ENCODE measurements at regions not wholly inside any gene's neighbourhood (a gene's known extent, or its start where the extent isn't known, plus 50 kb on each side); places are given as distances from the start of the nearest gene placed in this dataset.
"Not testable (repeated sequence)": the region's sequence is repeated elsewhere in the genome, so short reads cannot be mapped to it uniquely, and the experiment has no call there.

DNA sequence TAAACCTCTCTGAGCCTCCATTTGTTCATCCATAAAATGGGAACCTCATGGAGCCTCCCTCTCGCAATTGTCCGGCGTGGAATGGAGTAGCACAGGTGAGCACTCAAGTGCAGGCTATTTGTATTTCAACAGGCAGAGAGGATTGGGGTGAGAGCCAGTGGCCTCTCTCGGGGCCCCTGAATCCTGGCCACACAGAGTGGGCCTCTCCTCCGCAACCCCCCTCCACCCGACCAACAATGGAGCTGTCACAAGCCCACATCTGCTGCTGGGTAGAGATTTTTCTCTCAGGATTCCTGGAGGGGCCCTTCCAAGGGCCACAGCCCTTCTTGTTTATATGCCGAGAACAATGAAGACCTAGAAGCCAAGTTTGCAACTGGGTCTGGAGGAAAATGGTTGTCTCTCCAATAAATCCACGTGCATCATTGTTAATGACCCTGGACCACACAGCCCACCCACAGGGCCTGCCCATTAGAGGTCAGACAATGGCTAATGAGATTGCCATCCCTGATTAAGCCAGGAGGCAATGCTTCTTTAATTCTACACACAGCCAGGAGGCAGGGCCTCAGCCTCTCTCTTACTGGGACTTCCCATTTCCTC, 233.0 kb downstream of the ANKRD60 start:
- no peak for DNase-seq

DNA sequence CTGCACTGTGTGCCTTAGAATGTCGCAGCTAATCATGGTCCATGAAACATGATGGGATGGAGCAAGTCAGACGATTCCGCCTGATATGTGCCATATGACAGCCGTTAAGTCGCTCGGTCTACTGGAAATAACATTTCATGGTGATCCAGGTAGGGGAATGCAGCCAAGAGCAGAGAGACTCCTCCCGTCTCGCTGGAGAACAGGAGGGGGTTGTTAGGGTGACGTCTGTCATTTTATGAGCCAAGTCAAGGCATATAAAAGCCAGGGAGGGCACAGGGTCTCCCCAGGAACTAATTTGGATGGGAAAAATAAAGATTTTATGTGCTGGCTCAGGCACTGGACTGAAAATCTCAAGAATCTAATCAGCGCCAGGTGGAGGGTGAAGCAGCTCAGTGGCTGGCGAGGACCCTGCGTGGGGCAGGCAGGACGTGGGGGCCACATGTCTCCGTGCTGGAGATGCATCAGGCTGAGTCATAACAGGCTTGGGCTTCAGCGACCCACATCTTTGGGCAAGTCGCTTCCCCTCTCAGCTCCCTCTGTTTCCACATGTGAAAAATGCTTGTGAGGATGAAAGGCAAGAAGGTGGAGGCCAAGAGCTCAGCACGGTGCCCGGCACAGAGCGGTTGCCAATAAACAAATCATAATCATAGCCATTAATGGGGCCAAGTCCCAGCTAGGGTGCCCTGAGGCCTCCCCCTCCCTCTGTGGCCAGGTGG, 234.6 kb downstream of the ANKRD60 start:
- no peak for DNase-seq

DNA sequence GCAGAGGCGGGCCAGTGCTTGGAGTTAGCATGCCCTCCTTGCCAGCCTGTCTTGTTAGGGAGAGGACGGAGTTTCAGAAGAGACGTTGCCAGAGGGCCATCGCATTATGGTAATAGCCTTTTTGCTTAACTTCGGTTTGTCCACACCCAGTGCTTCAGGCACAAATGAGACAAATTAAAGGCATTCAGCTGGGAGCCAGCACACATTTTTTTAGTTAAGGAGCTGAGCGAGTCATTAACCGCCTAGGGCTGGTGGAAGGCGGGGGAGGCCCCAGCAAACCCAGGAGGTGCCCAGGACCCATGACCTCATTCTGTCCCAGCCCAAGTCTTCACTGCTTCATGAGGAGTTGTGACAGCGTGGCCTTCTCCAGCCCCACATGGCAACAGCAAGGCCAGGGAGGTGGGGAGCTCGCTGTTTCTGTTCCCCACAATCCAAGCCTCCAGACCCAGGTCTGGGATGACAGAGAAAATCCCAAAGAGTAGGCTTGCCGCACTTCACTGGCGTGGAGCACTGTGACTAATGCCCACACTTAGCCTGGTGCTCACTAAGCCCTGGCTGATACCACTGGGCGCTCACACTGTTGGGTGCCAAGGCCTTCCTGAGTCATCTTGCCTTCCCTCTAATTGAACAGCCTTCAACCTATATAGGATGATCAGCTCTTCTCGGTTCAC, 237.1 kb downstream of the ANKRD60 start:
- no peak for DNase-seq

DNA sequence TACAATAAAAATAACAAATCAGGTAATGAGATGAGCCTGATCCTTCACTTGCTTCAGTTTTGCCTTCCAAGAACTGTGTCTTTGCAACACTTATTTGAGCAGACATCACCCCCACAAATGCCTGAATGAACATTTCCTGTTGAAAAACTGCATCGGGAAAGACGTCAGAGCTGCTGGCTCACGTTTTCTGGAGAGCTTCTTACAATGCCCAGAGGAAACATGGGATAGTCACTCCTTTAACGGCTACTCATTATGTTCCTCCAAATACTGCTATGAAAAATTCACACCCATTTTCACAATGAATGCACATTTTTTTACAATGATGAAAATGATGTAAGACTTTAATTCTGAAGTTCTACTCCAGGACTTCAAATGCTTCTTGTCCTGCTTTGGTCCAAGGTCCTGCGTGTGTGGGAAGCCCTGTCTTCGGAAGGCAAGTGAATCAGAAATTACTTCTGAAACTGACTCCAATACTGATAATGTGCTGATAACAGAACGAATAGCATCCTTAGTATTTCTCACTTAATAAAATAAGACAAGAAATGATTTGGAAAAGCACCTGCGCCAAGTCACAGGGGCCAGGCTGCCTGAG, 238.0 kb downstream of the ANKRD60 start:
- no peak for DNase-seq

DNA sequence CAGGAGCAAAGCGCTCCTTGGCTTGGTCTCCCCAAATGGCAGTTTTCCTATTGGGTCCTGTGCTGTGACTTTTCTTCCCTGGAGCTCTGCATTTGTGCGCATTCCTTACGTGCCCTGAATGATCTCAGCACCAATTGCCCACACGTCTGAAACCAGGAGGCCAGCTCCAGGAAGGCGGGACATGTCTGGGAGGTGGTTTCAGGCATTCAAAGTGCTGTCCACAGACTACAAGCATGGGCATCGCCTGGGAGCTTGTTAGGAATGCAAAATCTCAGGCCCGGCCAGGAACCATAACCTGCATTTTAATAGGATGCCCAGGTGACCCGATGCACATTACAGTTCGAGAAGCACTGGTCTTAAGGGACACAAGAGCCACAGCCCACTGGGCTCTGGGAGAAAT, 239.6 kb downstream of the ANKRD60 start:
- no peak for DNase-seq

DNA sequence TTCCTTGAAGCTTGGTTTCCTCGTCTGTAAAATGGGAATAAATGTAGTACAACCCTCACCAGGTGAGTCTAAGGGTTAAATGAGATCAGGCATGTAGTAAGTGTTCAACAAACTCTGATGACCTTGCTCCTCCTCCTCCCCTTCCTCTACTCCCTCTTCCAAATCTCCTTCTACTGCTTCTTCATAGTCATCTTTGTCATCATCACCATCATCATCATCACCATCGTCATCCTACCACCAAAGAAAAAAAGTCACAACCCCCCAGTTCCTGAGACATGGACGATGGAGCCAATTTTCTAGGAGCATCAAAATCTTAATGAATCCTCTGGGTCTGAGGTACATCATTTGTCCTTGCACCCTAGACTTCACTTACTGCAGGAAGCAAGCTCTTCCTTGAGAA, 240.0 kb downstream of the ANKRD60 start:
- DNase-seq: no peak

DNA sequence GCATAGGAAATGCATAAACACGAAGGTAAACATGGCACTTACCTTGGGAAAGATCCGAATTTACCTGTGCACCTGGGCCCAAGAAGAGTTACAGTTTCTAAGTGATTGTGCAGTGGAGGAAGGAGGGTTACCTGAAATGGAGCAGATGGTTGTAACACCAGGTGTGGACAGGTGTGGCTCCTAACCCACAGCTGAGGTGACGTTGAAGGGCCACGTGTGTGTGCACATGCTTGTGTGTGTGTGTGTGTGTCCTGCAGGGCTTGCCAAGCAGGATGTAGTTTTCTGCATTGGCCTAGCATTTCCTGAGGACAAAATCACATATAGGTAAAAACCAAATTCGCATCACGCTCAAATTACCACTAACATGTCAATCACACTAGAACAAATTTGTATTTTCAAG, 240.8 kb downstream of the ANKRD60 start:
- no peak for DNase-seq

DNA sequence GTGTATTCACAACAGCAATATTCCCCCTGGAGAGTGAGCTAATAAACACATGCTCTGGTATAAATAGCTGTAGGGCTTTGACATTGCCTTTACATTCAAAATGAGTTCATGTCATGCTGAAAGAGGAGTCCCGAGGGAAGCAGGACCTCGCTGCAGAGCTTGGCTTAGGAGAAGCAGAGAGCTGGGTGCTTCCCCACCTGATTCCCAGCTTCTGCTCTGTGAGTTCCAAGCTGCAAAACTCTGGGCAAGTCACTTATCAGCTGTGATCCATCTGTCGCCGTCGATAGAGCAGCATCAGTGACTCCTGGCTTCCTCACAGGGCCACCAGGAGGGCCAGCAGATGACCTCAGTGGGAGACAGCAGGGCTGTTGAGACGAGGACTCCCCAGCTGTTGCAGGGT, 241.8 kb downstream of the ANKRD60 start:
- no peak for DNase-seq

DNA sequence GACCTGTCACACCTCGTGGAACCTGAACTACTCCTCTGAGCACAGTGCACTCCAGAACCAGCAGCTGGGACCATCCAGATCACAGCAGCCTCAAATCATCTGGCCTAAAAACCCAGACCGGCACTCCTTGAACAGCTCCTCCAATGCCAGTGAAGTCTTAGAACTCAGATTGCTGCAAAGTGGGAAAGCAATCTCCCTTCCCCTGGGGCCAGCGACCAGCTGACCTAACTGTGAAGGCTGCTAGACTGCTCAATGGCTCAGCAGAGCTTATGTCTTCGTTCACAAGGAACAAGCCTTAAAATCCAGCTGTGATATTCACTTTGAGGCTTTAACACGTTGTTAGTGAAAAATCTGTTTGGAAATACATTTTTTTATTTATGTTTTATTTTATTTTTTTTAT, 243.2 kb downstream of the ANKRD60 start:
- DNase-seq: no peak

DNA sequence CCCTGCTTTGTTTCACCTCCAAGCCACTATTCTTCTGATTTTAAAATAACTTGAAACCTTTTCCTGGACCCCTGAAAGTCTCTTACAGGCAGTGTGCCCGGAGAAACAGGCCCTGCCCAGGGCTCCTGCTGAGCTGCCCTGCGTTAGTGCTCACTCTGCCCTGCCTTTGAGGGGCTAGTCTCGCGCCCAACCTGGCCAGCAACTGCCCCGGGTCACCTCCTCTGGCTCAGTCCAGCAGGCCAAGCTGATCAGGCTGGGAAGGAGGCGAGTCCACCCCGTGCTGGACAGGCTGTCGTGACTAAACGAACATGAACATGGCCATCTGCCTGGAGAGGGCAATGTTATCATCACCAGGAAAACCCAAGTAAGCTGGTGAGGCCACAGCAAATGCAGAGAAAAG, 245.4 kb downstream of the ANKRD60 start:
- DNase-seq: no peak

DNA sequence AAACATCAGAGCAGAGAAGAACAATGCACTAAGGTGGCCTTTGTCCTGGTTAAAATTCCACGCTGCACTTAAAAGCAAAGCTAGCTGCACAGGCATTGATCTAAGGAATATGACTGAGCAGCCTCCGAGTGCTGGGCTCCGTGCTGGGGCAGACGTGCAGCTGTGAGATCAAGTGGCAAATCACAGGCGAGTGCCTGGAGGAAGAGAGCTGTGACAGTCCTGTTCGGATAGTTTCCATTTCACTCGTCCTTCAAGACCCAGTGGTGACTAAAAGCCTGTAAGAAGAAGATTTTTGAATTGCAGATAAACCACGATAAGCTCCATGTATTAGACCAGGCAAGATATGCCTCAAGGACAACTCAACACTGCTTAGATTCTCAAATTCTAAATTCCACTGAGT, 247.9 kb downstream of the ANKRD60 start:
- no peak for DNase-seq

DNA sequence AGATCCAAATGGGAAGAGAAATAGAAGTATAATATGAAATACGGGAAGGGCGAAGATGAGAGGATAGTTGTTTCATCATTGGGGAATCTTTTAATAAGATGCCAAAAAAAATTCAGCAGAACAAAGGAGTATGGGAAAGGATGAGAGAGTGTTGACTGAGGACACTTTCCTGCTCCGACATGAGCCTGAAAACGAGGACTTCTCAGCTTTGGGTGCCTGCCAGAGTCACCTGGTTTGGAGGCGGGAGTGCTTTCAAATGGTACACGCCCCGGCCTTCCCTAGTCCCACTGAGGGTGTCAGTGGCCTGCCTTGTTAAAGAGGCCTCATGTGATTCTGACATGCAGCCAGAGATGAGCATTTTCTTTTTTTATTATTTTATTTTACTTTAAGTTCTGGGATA, 250.9 kb downstream of the ANKRD60 start:
- DNase-seq: no peak

DNA sequence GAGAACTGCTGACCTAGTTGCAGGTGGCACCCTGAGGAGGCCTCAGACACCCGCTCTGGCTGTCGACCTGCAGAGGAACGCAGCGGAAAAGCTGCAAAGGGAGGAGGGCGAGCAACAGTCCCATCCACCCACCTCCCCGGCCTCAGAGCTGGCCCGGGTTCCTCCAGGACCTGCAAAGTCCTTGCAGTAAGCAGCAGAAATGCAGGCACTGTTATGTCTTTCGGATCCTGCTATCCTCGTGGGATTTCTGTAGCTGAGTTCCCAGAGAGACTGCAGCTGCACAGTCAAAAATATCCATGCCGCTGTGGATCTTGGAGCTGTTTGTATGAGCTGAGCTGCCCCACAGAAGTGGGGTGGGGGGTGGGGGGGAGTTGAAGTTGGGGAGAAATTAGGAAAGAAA, 251.3 kb downstream of the ANKRD60 start:
- no peak for DNase-seq

DNA sequence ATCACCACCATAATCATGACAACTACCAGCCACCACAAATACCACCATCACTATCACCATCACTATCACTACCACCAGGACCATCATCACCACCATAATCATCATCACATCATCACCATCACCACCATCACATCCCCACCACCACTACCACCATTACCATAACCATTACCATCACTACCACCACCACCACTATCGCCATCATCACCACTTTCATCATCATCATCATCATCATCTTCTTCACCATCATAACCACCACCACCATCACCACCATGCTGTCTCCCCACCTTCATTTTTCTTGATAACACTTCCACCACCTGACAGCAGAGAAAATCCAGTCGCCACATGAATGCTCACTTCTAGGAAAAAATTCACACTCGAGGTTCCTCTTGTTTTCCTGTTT, 253.6 kb downstream of the ANKRD60 start:
- DNase-seq: no peak

DNA sequence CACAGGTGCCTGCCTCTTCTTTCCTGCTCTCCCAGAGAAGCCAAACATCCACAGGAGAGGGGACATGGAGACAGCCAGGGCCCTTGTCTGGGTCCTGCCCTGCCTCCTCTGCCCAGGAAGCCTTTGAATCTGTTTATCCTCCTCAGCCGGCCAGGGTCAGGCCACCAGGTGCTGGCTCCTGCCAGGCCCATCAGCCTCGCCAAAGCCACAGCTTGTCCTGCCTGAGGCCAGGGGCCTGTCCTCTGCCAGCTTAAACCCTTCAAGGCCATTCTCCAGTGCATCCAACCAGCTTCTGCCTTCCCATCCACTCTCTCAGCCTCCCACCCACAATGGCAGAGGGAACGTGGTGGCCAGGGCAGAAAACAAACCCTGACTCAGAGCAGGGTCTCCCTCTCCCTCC, 254.6 kb downstream of the ANKRD60 start:
- no peak for DNase-seq

DNA sequence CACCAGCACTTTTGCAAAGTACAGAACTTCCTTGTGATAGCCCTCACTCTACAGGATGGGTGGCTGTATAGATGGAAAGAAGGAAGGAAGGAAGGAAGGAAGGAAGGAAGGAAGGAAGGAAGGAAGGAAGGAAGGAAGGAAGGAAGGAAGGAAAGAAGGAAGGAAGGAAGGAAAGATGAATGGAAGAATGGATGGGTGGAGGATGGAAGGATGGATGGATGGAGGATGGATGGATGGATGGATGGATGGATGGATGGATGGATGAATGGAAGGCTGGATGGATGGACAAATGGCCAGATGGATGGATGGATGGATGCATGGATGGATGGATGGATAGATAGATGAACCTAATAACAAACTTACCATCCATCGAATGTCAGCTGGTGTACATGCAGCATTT, 256.9 kb downstream of the ANKRD60 start:
- not testable (repeated sequence) for DNase-seq

DNA sequence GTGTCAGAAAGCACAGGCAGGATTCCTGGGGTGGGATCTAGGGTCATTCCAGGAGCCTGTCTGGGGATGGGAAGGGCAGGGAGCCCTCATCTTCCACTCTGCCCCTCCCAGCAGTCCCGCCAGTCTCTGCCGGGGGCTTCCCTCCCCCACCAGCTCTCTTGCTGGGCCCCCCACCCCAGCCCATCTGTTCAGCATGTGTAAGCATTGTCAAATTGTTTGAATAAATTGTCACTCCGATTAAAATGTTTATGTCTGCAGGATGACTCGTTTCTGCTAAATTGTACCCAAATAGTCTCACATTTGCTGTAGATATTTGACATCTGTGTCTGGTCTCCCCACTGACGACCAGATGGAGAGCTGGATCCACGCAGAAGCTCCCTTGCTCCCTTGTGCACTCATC, 257.6 kb downstream of the ANKRD60 start:
- DNase-seq: no peak

DNA sequence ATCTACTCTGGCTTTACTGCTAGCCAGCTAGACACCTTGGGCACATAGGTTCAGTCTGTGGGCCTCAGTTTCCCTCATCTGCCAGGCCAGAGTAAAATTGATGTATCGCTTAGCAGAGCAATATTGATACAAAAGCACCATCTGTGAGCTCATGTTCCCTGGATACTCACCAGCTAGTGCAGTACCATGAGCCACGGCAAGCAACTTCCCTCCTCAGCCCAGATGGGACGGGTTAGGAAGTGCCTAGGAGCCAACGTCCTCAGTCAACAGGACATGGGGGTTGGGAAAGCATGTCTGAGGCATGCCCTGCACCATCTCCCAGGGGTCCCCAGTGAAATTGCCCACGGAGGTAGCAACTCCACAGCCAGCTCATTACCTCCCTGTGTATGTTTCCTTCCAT, 258.3 kb downstream of the ANKRD60 start:
- no peak for DNase-seq

DNA sequence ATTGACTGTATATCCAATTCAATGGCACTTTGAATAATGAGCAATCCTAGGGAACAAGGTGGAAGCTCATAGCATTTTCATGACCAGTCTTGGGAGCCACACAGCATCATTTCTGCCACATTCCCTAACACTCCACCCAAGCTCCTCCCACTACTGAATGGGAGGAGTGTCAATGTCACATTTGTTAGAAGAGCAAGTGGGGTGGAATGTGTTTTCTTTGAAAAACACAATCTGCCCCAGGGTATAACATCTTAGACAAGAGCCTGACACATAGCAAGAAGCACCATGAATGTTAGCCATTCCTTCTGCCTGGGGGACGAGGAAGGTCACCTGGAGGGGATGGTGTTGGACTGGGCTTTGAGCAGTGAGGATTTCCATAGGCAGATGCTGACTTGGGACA, 258.3 kb upstream of the PMEPA1 start:
- no peak for DNase-seq

DNA sequence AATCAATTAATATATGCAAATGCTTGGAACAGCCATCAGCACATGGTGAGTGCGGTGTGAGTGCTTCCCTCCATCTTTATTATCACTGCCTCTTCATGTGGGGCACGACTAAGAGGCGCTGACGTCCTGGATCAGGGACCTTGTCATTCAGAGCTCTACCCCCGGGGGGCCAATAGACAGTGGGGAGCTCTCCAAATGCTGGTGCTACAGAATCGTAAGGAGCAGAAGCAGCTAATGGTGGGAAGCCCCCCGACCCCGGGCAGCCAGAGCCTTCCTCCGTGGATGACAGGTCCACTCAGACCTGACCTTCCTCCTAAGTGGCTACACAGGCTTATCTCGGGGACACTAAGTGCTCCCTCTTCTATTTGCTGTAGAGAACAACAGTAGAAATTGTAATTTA, 257.5 kb upstream of the PMEPA1 start:
- DNase-seq: no peak

DNA sequence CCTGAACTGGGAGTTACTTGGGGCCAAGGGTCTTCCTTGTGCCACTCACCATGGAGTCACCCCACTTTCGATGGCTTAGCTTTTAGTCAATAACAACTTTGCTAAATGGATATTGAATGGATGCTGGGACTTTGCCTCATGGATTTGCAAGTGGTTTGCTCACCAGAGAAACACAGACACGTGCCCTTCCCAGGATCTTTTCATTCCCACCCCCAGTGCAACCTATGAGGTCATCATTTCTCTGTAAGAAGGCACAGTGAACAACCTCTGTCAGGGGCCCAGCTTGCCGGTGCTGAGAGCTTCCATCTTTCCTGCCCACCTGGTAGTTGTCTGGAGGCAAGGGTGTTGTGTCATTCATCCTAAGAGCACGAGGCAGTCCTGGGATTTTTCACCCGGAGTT, 256.8 kb upstream of the PMEPA1 start:
- no peak for DNase-seq

DNA sequence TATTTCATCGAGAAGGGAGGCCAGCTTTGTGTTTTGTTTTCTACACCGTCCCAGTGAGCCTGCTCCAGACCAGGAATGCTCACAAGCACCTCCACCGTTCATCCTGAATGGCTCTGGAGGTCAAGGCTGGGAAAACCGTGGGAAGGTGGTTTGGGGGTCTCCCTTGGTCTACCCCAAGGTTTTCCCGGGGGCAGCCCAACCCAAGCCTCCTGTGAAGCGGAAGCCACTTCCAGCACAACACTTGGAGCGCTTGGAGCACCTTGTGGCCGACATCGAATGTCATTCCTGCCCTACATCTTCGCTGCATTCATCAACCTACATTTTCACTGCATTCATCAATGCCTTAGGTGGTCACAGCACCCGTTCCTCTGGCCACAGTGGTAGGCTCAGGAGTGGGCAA, 255.6 kb upstream of the PMEPA1 start:
- DNase-seq: no peak

DNA sequence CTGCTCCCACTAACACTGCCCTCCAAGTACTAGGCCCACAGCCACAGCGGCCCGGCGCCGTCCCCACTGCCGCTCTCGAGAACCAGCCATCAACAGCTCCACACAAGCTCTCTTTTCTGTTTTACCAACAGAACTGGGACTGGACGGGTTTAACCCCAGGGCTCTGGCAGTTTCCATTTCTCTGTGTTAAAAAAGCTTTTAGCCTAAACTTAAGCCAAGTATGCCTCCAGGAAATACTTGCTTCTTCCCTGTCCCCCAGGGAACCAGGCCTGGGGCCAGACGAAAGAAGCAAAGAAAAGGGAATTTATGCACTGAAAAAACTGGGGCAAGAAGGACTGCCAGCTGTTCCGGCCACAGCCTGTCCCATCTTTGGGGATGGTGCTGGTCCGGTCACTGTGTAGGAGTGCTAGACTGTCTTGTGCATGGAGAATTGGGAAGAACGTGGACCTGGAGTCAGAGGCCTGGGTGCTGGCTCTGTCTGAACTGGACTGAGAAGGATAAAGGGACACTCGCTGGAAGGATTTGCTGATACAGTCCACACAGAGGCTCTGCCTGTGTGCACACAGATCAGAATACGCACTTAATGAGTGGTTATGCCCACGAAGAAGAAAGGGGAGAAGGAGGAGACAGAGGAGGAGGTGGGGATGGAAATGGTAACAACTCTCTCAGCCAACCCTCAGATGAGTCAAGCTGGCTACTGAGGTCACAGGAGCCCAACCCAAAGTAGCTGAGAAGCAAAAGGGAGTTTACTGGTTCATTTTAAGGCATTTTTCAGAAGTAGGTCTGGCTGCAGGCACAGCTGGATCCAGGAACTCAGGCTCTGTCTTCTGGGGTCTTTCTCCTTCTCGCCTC, 254.4 kb upstream of the PMEPA1 start:
- no peak for DNase-seq

Data from NCI-H187 (cell line).